ENCODE measurements at regions not wholly inside any gene's neighbourhood (a gene's known extent, or its start where the extent isn't known, plus 50 kb on each side); places are given as distances from the start of the nearest gene placed in this dataset.

GRCh38 chr5:67246546-67247268 is 50.1 kb upstream of the CD180 start:
- DNase-seq: no peak

Data from NCI-H146 (cell line).